RWPE2 (cell line): ENCODE measurements at regions not wholly inside any gene's neighbourhood (a gene's known extent, or its start where the extent isn't known, plus 50 kb on each side); places are given as distances from the start of the nearest gene placed in this dataset.

ENCODE experiments used
- ATAC-seq: fragments of 200-7000 bp; cut with Tn5 transposase; 3 replicates; pipeline ENCODE4 v1.9.1; 2021; ENCODE audit warnings: low read depth
- DNase-seq: peaks from one replicate; pipeline ENCODE4 v3.0.0-alpha.2; 2020; ENCODE audit warnings: low spot score
- H3K27ac ChIP-seq: fragments of 450-650 bp; 2 replicates; pipeline ENCODE4 v1.5.1; 2017; ENCODE audit warnings: mild to moderate bottlenecking; ENCODE audit not compliant: poor library complexity, severe bottlenecking
- H3K27me3 ChIP-seq: fragments of 250-450 bp; sonication (Bioruptor Pico); 2 replicates; pipeline ENCODE4 v1.5.1; 2021; ENCODE audit warnings: mild to moderate bottlenecking, moderate library complexity; ENCODE audit not compliant: insufficient read depth, poor library complexity, severe bottlenecking
- H3K36me3 ChIP-seq: fragments of 250-450 bp; sonication (Bioruptor Pico); 2 replicates; pipeline ENCODE4 v1.5.1; 2020; ENCODE audit warnings: low read depth, mild to moderate bottlenecking, moderate library complexity
- H3K4me1 ChIP-seq: fragments of 250-450 bp; sonication (Bioruptor Pico); 2 replicates; pipeline ENCODE4 v1.5.1; 2021; ENCODE audit warnings: mild to moderate bottlenecking, moderate library complexity; ENCODE audit not compliant: insufficient read depth, poor library complexity, severe bottlenecking
- H3K4me3 ChIP-seq: fragments of 250-450 bp; sonication (Bioruptor Pico); 2 replicates; pipeline ENCODE4 v1.5.1; 2021; ENCODE audit warnings: mild to moderate bottlenecking, moderate library complexity; ENCODE audit not compliant: severe bottlenecking
- H3K9me3 ChIP-seq: fragments of 250-450 bp; sonication (Bioruptor Pico); 2 replicates; pipeline ENCODE4 v1.5.1; 2021; ENCODE audit warnings: mild to moderate bottlenecking, moderate library complexity; ENCODE audit not compliant: severe bottlenecking
- CTCF ChIP-seq: fragments of 450-650 bp; IDR thresholded peaks from one replicate; pipeline ENCODE4 v1.5.1; 2017; ENCODE audit warnings: mild to moderate bottlenecking, moderate library complexity; ENCODE audit not compliant: poor library complexity, severe bottlenecking

GRCh38 chr14:38828183-38828827, 274.7 kb downstream of the SEC23A start:
- Histone ChIP-seq H3K4me1 (no peaks in the 10 kb centered on the region), H3K4me3 (no peak overlapping the region), H3K36me3 (no peaks in the 10 kb centered on the region), H3K27ac (no peak overlapping the region), H3K27me3 (peaks cover 24% of the 10 kb centered on the region), H3K9me3 (no peaks in the 10 kb centered on the region)
- DNase-seq (no peak), ATAC-seq (no peak)
- no peak for TF ChIP-seq CTCF

DNA sequence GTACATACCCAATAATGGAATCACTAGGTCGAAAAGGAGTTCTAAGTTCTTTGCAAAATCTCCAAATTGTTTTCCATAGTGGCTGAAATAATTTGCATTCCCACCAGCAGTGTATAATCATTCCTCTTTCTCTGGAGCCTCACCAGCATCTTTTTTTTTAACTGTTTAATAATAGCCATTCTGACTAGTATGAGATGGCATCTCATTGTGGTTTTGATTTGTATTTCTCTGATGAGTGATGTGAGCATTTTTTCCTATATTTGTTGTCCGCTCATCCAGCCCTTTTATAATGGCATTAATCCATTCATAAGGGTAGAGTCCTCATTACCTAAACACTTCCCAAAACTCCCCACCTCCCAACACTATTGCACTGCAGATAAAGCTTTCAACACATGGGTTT, 278.3 kb downstream of the SEC23A start:
- DNase-seq: no peak
- no peak for TF ChIP-seq CTCF
- Histone ChIP-seq H3K9me3 (no peaks in the 10 kb centered on the region), H3K27me3 (peaks cover 21% of the 10 kb centered on the region), H3K36me3 (no peaks in the 10 kb centered on the region), H3K4me1 (no peaks in the 10 kb centered on the region), H3K4me3 (no peak overlapping the region), H3K27ac (no peak overlapping the region)
- ATAC-seq: no peak

DNA sequence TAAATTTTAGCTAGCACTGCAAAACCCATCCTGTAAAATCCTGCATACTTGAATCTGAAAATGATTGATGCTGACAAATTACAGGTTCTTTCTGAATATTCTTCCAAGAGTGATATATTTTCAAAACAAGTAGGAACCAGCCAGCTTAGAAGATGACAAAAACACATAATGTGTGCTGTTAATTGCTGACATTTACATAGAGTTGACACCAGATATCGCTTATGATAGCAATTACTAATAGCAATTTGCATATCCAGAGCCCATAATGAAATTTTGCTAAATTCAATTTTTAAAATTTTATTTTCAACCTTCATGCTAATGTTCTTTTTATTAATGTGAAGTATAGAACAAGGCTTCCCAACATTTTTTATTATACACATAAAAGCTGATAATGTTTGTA, 284.5 kb downstream of the SEC23A start:
- ATAC-seq (no peak), DNase-seq (no peak)
- no peaks in the 10 kb centered on the region for H3K9me3 ChIP-seq
- no peaks in the 10 kb centered on the region for H3K4me1 ChIP-seq
- H3K27ac ChIP-seq: no peak overlapping the region
- TF ChIP-seq CTCF: no peak
- H3K27me3 ChIP-seq: peaks cover 6% of the 10 kb centered on the region
- H3K36me3 ChIP-seq: no peaks in the 10 kb centered on the region
- H3K4me3 ChIP-seq: no peak overlapping the region

- no peak overlapping the region for H3K27ac ChIP-seq
- no peaks in the 10 kb centered on the region for H3K9me3 ChIP-seq
- no peaks in the 10 kb centered on the region for H3K4me1 ChIP-seq
- DNase-seq: peak; percentile 47
- peaks cover 7% of the 10 kb centered on the region for H3K27me3 ChIP-seq
- H3K36me3 ChIP-seq: no peaks in the 10 kb centered on the region
- ATAC-seq: peak; percentile 63
- no peak overlapping the region for H3K4me3 ChIP-seq
- peak; percentile 10 for TF ChIP-seq CTCF
Observed at GRCh38 chr14:38808734-38809455, 294.1 kb downstream of the SEC23A start.

- TF ChIP-seq CTCF: no peak
- no peak overlapping the region for H3K27ac ChIP-seq
- no peaks in the 10 kb centered on the region for H3K9me3 ChIP-seq
- H3K27me3 ChIP-seq: peaks cover 4% of the 10 kb centered on the region
- DNase-seq (no peak), ATAC-seq (no peak)
- H3K4me3 ChIP-seq: no peak overlapping the region
- no peaks in the 10 kb centered on the region for H3K4me1 ChIP-seq
- H3K36me3 ChIP-seq: no peaks in the 10 kb centered on the region
Observed at GRCh38 chr14:38799671-38800070, 303.4 kb downstream of the SEC23A start.
